SK-N-SH treated with all-trans-retinoic acid at 6 μM for 48 hours (cell line): ENCODE measurements at regions not wholly inside any gene's neighbourhood (a gene's known extent, or its start where the extent isn't known, plus 50 kb on each side); places are given as distances from the start of the nearest gene placed in this dataset.

Source experiments
- ATAC-seq: fragments of 200-7000 bp; cut with Tn5 transposase; 3 replicates; pipeline ENCODE4 v1.9.1; 2020; ENCODE audit warnings: mild to moderate bottlenecking, moderate library complexity
- ARNTL ChIP-seq: fragments of 450-650 bp; formaldehyde crosslinking; IDR thresholded peaks from 2 replicates; pipeline ENCODE4 v1.5.0; 2020; ENCODE audit warnings: low read depth, mild to moderate bottlenecking, moderate library complexity, borderline replicate concordance
- BACH2 ChIP-seq: fragments of 250-450 bp; sonication (Bioruptor Pico); IDR thresholded peaks from 2 replicates; pipeline ENCODE4 v1.9.0; 2021; ENCODE audit warnings: mild to moderate bottlenecking, borderline replicate concordance
- CSDC2 ChIP-seq: fragments of 250-450 bp; sonication (Bioruptor Pico); IDR thresholded peaks from 2 replicates; pipeline ENCODE4 v1.5.0; 2020; ENCODE audit warnings: mild to moderate bottlenecking, moderate library complexity
- GLIS3 ChIP-seq: fragments of 250-450 bp; sonication (Bioruptor Pico); IDR thresholded peaks from 2 replicates; pipeline ENCODE4 v1.5.0; 2020; ENCODE audit warnings: mild to moderate bottlenecking, moderate library complexity
- ISL1 ChIP-seq: fragments of 250-450 bp; sonication (Bioruptor Pico); IDR thresholded peaks from 2 replicates; pipeline ENCODE4 v2.1.2; 2022; ENCODE audit warnings: mild to moderate bottlenecking, moderate library complexity
- OSR1 ChIP-seq: fragments of 250-450 bp; sonication (Bioruptor Pico); IDR thresholded peaks from 2 replicates; pipeline ENCODE4 v1.8.0; 2022; ENCODE audit warnings: moderate library complexity, mild to moderate bottlenecking, inconsistent platforms
- PPARA ChIP-seq: fragments of 250-450 bp; sonication (Bioruptor Pico); IDR thresholded peaks from 2 replicates; pipeline ENCODE4 v1.5.0; 2020; ENCODE audit warnings: mild to moderate bottlenecking, borderline replicate concordance
- RARB ChIP-seq: fragments of 250-450 bp; sonication (Bioruptor Pico); IDR thresholded peaks from 2 replicates; pipeline ENCODE4 v1.8.0; 2021; ENCODE audit warnings: mild to moderate bottlenecking, moderate library complexity
- SNAI2 ChIP-seq: fragments of 250-450 bp; sonication (Bioruptor Pico); IDR thresholded peaks from 2 replicates; pipeline ENCODE4 v1.5.0; 2020; ENCODE audit warnings: mild to moderate bottlenecking, moderate library complexity
- TCF4 ChIP-seq: fragments of 250-450 bp; sonication (Bioruptor Pico); IDR thresholded peaks from 2 replicates; pipeline ENCODE4 v1.8.0; 2021; ENCODE audit warnings: mild to moderate bottlenecking, moderate library complexity, borderline replicate concordance
- TOX ChIP-seq: fragments of 250-450 bp; sonication (Bioruptor Pico); IDR thresholded peaks from 2 replicates; pipeline ENCODE4 v1.8.0; 2021; ENCODE audit warnings: mild to moderate bottlenecking, moderate library complexity, borderline replicate concordance
- ZC3H10 ChIP-seq: fragments of 250-450 bp; sonication (Bioruptor Pico); IDR thresholded peaks from 2 replicates; pipeline ENCODE4 v1.5.1; 2021; ENCODE audit warnings: mild to moderate bottlenecking, moderate library complexity
- ZFP30 ChIP-seq: fragments of 450-650 bp; formaldehyde crosslinking; IDR thresholded peaks from 2 replicates; pipeline ENCODE4 v1.5.0; 2022; ENCODE audit warnings: mild to moderate bottlenecking, moderate library complexity
- ZNF565 ChIP-seq: fragments of 450-650 bp; formaldehyde crosslinking; conservative IDR thresholded peaks from 2 replicates; pipeline ENCODE4 v1.5.0; 2020; ENCODE audit warnings: low read depth, mild to moderate bottlenecking, moderate library complexity
- ZNF70 ChIP-seq: fragments of 450-650 bp; formaldehyde crosslinking; IDR thresholded peaks from 2 replicates; pipeline ENCODE4 v1.5.0; 2020; ENCODE audit warnings: mild to moderate bottlenecking, moderate library complexity
- ZNF8 ChIP-seq: fragments of 450-650 bp; formaldehyde crosslinking; IDR thresholded peaks from 2 replicates; pipeline ENCODE4 v1.5.0; 2020; ENCODE audit warnings: mild to moderate bottlenecking, moderate library complexity
- TF ChIP-seq, protein P1 (sequence below): fragments of 250-450 bp; sonication (Bioruptor Pico); IDR thresholded peaks from 2 replicates; pipeline ENCODE4 v1.5.0; 2020; ENCODE audit warnings: mild to moderate bottlenecking, moderate library complexity
- TF ChIP-seq, protein P2 (sequence below): fragments of 250-450 bp; sonication (Bioruptor Pico); IDR thresholded peaks from 2 replicates; pipeline ENCODE4 v1.5.1; 2021; ENCODE audit warnings: mild to moderate bottlenecking, moderate library complexity
- TF ChIP-seq, protein P3 (sequence below): fragments of 250-450 bp; sonication (Bioruptor Pico); IDR thresholded peaks from 2 replicates; pipeline ENCODE4 v1.8.0; 2020; ENCODE audit warnings: mild to moderate bottlenecking, moderate library complexity, borderline replicate concordance
- TF ChIP-seq, protein P4 (sequence below): fragments of 250-450 bp; sonication (Bioruptor Pico); IDR thresholded peaks from 2 replicates; pipeline ENCODE4 v1.8.0; 2021; ENCODE audit warnings: low read depth, mild to moderate bottlenecking, moderate library complexity, borderline replicate concordance
- TF ChIP-seq, protein P5 (sequence below): fragments of 250-450 bp; sonication (Bioruptor Pico); IDR thresholded peaks from 2 replicates; pipeline ENCODE4 v1.5.1; 2020; ENCODE audit warnings: low read depth, mild to moderate bottlenecking, moderate library complexity

DNA sequence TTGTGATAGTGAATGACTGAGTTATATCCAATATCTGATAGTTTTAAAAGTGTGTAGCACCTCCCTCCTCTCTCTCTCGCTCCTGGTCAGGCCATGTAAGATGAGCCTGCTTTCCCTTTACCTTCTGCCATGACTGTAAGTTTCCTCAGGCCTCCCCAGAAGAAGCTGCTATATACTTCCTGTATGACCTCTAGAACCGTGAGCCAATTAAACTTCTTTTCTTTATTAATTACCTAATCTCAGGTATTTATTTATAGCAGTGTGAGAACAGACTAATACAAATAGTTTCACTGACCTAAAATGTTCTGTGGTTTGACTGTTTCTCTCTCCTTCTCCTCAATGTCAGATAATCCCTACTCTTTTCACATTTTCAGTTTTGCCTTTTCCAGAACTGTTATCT lies 321.3 kb upstream of the MBL2 start:
- TF ChIP-seq TOX (no peak), ZNF70 (CRISPR knock-in tag) (no peak), RARB (CRISPR knock-in tag) (no peak), SNAI2 (CRISPR knock-in tag) (no peak), ZFP30 (CRISPR knock-in tag) (no peak), ARNTL (CRISPR knock-in tag) (no peak)
- TF ChIP-seq, protein P1, sequence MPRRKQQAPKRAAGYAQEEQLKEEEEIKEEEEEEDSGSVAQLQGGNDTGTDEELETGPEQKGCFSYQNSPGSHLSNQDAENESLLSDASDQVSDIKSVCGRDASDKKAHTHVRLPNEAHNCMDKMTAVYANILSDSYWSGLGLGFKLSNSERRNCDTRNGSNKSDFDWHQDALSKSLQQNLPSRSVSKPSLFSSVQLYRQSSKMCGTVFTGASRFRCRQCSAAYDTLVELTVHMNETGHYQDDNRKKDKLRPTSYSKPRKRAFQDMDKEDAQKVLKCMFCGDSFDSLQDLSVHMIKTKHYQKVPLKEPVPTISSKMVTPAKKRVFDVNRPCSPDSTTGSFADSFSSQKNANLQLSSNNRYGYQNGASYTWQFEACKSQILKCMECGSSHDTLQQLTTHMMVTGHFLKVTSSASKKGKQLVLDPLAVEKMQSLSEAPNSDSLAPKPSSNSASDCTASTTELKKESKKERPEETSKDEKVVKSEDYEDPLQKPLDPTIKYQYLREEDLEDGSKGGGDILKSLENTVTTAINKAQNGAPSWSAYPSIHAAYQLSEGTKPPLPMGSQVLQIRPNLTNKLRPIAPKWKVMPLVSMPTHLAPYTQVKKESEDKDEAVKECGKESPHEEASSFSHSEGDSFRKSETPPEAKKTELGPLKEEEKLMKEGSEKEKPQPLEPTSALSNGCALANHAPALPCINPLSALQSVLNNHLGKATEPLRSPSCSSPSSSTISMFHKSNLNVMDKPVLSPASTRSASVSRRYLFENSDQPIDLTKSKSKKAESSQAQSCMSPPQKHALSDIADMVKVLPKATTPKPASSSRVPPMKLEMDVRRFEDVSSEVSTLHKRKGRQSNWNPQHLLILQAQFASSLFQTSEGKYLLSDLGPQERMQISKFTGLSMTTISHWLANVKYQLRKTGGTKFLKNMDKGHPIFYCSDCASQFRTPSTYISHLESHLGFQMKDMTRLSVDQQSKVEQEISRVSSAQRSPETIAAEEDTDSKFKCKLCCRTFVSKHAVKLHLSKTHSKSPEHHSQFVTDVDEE (CRISPR knock-in tag): no peak
- TF ChIP-seq, protein P2, sequence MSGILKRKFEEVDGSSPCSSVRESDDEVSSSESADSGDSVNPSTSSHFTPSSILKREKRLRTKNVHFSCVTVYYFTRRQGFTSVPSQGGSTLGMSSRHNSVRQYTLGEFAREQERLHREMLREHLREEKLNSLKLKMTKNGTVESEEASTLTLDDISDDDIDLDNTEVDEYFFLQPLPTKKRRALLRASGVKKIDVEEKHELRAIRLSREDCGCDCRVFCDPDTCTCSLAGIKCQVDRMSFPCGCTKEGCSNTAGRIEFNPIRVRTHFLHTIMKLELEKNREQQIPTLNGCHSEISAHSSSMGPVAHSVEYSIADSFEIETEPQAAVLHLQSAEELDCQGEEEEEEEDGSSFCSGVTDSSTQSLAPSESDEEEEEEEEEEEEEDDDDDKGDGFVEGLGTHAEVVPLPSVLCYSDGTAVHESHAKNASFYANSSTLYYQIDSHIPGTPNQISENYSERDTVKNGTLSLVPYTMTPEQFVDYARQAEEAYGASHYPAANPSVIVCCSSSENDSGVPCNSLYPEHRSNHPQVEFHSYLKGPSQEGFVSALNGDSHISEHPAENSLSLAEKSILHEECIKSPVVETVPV (CRISPR knock-in tag): no peak
- TF ChIP-seq, all 23 proteins: peak for 0
- ATAC-seq: no peak

DNA sequence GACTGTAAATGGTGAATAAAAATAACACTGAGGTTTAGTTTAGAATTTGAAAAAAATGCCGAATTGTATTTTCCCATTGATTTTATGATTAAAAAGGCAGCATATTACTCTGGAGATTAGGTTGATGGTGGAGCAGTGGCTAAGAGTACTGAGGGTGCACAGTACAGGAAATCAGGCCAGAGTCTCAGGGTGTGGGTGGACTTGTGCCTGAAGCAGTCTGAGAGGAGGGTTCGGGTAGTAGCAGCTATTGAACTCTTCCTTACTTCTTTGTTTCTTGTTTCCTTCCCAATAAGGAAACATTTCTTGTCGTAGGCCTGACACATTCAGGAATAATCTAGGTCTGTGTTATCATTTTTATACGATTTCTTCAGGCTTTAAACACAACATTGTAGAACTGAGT lies 319.0 kb upstream of the MBL2 start:
- no peak for ATAC-seq
- TF ChIP-seq ZNF8 (no peak), ZNF565 (CRISPR knock-in tag) (no peak), GLIS3 (CRISPR knock-in tag) (no peak), ZNF70 (CRISPR knock-in tag) (no peak), SNAI2 (CRISPR knock-in tag) (no peak), ZFP30 (CRISPR knock-in tag) (no peak), TCF4 (no peak), BACH2 (CRISPR knock-in tag) (no peak), ZC3H10 (CRISPR knock-in tag) (no peak), CSDC2 (CRISPR knock-in tag) (no peak)

DNA sequence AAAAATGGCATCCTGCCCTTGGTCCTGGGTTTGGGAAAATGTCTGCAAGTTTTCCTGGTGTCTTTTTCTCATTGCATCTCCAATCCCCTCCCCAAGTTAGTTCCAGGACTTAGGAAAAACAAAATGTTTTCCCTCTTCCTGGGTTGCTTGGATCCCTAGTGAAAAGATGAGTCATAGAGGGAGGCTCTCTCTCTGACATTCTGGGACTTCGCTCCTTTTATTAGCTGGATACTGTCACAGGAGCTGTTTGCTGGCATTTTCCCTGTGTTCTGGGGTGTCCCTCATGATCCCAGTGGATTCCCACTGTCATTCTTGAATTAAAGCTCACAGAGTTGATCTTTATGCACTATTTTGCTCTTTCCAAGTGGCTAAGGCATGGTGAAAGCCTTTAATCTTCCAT lies 316.4 kb upstream of the MBL2 start:
- ATAC-seq: no peak
- TF ChIP-seq, protein P3, sequence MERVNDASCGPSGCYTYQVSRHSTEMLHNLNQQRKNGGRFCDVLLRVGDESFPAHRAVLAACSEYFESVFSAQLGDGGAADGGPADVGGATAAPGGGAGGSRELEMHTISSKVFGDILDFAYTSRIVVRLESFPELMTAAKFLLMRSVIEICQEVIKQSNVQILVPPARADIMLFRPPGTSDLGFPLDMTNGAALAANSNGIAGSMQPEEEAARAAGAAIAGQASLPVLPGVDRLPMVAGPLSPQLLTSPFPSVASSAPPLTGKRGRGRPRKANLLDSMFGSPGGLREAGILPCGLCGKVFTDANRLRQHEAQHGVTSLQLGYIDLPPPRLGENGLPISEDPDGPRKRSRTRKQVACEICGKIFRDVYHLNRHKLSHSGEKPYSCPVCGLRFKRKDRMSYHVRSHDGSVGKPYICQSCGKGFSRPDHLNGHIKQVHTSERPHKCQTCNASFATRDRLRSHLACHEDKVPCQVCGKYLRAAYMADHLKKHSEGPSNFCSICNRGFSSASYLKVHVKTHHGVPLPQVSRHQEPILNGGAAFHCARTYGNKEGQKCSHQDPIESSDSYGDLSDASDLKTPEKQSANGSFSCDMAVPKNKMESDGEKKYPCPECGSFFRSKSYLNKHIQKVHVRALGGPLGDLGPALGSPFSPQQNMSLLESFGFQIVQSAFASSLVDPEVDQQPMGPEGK (CRISPR knock-in tag): no peak
- TF ChIP-seq ZC3H10 (CRISPR knock-in tag) (no peak), BACH2 (CRISPR knock-in tag) (no peak), ZNF565 (CRISPR knock-in tag) (no peak), ZFP30 (CRISPR knock-in tag) (no peak), TCF4 (no peak), GLIS3 (CRISPR knock-in tag) (no peak), ISL1 (CRISPR knock-in tag) (no peak), PPARA (CRISPR knock-in tag) (no peak), TOX (no peak), OSR1 (CRISPR knock-in tag) (no peak)
- TF ChIP-seq, protein P4, sequence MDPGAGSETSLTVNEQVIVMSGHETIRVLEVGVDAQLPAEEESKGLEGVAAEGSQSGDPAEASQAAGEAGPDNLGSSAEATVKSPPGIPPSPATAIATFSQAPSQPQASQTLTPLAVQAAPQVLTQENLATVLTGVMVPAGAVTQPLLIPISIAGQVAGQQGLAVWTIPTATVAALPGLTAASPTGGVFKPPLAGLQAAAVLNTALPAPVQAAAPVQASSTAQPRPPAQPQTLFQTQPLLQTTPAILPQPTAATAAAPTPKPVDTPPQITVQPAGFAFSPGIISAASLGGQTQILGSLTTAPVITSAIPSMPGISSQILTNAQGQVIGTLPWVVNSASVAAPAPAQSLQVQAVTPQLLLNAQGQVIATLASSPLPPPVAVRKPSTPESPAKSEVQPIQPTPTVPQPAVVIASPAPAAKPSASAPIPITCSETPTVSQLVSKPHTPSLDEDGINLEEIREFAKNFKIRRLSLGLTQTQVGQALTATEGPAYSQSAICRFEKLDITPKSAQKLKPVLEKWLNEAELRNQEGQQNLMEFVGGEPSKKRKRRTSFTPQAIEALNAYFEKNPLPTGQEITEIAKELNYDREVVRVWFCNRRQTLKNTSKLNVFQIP (CRISPR knock-in tag): no peak
- TF ChIP-seq, protein P5, sequence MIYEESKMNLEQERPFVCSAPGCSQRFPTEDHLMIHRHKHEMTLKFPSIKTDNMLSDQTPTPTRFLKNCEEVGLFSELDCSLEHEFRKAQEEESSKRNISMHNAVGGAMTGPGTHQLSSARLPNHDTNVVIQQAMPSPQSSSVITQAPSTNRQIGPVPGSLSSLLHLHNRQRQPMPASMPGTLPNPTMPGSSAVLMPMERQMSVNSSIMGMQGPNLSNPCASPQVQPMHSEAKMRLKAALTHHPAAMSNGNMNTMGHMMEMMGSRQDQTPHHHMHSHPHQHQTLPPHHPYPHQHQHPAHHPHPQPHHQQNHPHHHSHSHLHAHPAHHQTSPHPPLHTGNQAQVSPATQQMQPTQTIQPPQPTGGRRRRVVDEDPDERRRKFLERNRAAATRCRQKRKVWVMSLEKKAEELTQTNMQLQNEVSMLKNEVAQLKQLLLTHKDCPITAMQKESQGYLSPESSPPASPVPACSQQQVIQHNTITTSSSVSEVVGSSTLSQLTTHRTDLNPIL: no peak
- TF ChIP-seq, protein P2 (CRISPR knock-in tag): no peak
- TF ChIP-seq, all 23 proteins: peak for 0
